ENCODE measurements at regions not wholly inside any gene's neighbourhood (a gene's known extent, or its start where the extent isn't known, plus 50 kb on each side); places are given as distances from the start of the nearest gene placed in this dataset.

- Histone ChIP-seq H3K36me3 (ENCODE audit: control insufficient read depth in 2 of 4, insufficient read depth in 4 of 4, low read length in 3 of 4) (no peaks in the 10 kb centered on the region), H3K4me1 (replicated peaks in 1 of 4; ENCODE audit: control insufficient read depth in 3 of 4, insufficient read depth in 4 of 4, low read length in 3 of 4) (no peaks in the 10 kb centered on the region), H4K20me1 (replicated peaks in 1 of 2; ENCODE audit: control insufficient read depth in 1 of 2, insufficient read depth in 2 of 2, low read length in 2 of 2) (no peaks in the 10 kb centered on the region), H2BK15ac (ENCODE audit: low read length) (no peak overlapping the region), H3K23ac (ENCODE audit: insufficient read length) (no peak overlapping the region), H2BK120ac (replicated peaks; ENCODE audit: low read depth, low read length) (no peak overlapping the region), H2BK12ac (ENCODE audit: low read depth, low read length) (no peak overlapping the region), H3K4me2 (ENCODE audit: insufficient read depth in 1 of 2, low read depth in 2 of 2, low read length in 2 of 2) (no peak overlapping the region), H2BK5ac (ENCODE audit: low read depth, low read length) (no peak overlapping the region), H2BK20ac (ENCODE audit: low read length) (no peak overlapping the region), H3K23me2 (ENCODE audit: low read depth, low read length) (no peaks in the 10 kb centered on the region), H2AFZ (ENCODE audit: low read length) (0 out of 2 replicates have a peak overlapping the region, but pooled peaks have one; percentile 5), H4K5ac (ENCODE audit: insufficient read length, low read depth, low read length) (no peak overlapping the region), H3K4me3 (ENCODE audit: extremely low read depth in 1 of 4, insufficient read depth in 2 of 4, low read depth in 3 of 4, low read length in 4 of 4) (no peak overlapping the region), H2AK5ac (ENCODE audit: low read depth, low read length) (no peak overlapping the region), H4K8ac (ENCODE audit: extremely low read depth, insufficient read depth, low read length) (no peak overlapping the region), H3K9ac (replicated peaks in 1 of 4; ENCODE audit: extremely low read depth in 1 of 4, low read depth in 3 of 4, low read length in 3 of 4) (no peak overlapping the region), H3K27ac (ENCODE audit: low read depth, low read length) (no peak overlapping the region), H3K79me2 (ENCODE audit: control insufficient read depth in 1 of 2, insufficient read depth in 2 of 2, low read length in 2 of 2) (no peaks in the 10 kb centered on the region), H3K56ac (replicated peaks; ENCODE audit: insufficient read length, low read depth, low read length) (no peak overlapping the region), H3K18ac (ENCODE audit: extremely low read depth, low read length) (no peak overlapping the region), H4K91ac (replicated peaks; ENCODE audit: insufficient read length, low read length) (no peak overlapping the region), H3K9me3 (ENCODE audit: insufficient read depth in 2 of 2, low read depth in 1 of 2, low read length in 1 of 2) (no peaks in the 10 kb centered on the region), H3K4ac (replicated peaks; ENCODE audit: insufficient read length, low read depth, low read length) (no peak overlapping the region), H3K27me3 (replicated peaks in 1 of 4; ENCODE audit: control insufficient read depth in 3 of 4, extremely low read depth in 1 of 4, insufficient read depth in 3 of 4, low read length in 3 of 4) (no peaks in the 10 kb centered on the region), H3K14ac (ENCODE audit: insufficient read length) (no peak overlapping the region), H3K79me1 (ENCODE audit: low read depth, low read length) (no peaks in the 10 kb centered on the region)
- DNase-seq (ENCODE audit: low read depth in 1 of 2, low spot score in 2 of 2) (no peak), FAIRE-seq (no peak)
- ChIA-PET POLR2A (ENCODE audit: partially characterized antibody) (no interaction called here), CTCF (ENCODE audit: partially characterized antibody) (no interaction called here)
- TF ChIP-seq RXRA (IDR thresholded peaks at IDR 0.05; ENCODE audit: insufficient read depth, low read depth, low read length) = no peak
These were observed 577.9 kb upstream of the ALCAM start for GRCh38 chr3:104788807-104789206.
